Stimulated activated CD8-positive, alpha-beta memory T cell treated with anti-CD3 and anti-CD28 coated beads, Interleukin-15, amount 100 ng/mL, for 1 hour (primary cell): ENCODE measurements at regions not wholly inside any gene's neighbourhood (a gene's known extent, or its start where the extent isn't known, plus 50 kb on each side); places are given as distances from the start of the nearest gene placed in this dataset.

Source experiments
- DNase-seq: peaks from one replicate; pipeline ENCODE4 v3.0.0-alpha.2; 2020; ENCODE audit warnings: low read depth

DNA sequence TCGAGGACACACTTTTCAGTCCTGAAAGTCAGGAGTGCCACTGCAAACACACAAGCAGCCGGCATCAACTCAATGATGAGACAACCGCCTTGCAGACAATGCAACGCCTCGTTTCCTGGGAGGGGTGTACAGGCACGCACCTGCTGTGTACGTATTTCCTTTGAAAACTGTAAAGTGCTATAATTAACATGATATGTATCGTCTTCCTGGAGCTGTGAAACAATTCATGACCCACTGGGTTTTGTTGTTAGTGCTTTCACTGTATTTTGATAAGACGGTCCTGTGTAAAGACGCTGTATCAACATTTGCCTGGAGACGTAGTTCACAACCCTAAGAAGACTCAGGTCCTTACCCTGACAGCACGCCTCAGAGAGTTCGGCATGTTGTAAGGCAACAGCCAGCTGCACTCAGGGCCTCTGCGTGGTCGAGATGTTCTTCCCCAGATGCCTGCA is 105.7 kb upstream of the ANO1 start:
- DNase-seq: no peak

DNA sequence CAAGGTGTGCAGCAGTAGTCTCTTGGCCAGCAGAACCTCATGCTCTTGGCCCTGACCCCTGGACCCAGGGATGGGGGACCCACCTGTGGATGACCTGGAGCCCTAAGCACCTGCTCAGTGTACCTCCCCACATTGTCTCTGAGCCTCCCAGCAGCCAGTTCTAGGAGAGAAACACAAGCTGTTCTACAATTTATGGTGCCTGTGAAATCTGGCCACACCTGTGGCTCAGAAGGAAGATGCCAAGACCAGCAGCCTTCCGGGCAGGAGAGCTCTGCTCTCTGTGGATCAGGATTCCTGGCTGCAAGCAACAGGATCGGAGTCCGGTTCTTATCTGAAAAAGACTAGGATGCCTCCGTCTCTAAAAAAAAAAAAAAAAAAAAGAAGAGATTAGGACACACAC is 103.6 kb upstream of the ANO1 start:
- no peak for DNase-seq

DNA sequence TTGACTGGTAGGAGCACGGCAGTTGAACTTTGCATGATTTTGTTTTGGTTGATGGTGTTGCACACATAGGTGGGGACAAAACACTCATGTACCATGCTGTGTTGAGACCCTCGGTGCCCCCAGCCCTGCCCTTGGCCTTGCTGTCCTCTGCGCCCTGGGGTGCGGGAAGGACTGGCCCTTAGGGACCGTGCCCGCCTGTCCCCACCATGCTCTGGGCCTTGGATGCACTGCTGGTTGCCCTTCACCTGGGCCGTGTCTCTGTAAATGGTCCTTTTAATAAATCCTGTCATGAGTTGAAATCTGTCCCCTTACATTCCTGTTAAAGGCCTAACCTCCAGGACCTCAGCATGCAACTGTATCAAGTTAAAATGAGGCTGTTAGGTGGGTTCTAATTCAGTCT is 102.3 kb upstream of the ANO1 start:
- DNase-seq: no peak

DNA sequence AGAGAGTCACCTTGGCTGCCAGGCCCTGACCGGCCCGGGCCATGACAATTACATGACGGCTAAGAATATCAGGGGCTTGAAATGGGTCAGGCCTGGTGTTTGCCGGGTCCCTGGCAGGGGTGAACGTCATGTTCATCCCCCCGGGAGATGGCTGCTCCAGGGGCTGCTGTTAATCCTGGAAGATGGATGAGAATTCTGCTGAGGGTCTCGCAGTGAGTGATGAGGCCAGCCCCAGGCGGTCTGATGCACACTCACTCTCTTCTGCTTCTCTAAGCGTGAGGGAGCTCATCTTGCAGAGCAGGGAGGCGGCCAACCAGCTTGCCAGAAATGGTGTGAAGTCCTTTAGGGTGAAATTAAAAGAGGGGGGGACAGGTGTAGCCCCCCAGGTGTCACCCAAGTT is 101.3 kb upstream of the ANO1 start:
- no peak for DNase-seq

DNA sequence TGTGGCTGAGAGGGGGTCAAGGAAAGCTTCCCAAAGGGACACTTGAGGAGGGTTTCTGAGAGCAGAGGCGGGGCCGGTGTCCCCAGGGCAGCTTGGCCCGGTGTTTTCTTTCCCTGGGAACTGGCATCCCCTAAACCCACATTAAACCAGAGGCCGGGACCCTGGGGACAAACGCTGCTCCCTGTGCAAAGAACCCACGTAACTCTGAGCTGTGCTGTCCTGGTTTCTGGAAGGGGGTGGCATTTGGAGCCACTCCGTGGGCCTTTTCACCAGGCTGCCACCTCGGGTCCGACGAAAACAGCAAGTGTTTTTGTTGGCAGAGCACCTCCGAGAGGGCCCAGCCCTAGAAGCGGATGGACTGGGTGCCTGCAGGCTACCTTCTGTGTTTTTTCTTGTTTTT is 100.2 kb upstream of the ANO1 start:
- DNase-seq: no peak

DNA sequence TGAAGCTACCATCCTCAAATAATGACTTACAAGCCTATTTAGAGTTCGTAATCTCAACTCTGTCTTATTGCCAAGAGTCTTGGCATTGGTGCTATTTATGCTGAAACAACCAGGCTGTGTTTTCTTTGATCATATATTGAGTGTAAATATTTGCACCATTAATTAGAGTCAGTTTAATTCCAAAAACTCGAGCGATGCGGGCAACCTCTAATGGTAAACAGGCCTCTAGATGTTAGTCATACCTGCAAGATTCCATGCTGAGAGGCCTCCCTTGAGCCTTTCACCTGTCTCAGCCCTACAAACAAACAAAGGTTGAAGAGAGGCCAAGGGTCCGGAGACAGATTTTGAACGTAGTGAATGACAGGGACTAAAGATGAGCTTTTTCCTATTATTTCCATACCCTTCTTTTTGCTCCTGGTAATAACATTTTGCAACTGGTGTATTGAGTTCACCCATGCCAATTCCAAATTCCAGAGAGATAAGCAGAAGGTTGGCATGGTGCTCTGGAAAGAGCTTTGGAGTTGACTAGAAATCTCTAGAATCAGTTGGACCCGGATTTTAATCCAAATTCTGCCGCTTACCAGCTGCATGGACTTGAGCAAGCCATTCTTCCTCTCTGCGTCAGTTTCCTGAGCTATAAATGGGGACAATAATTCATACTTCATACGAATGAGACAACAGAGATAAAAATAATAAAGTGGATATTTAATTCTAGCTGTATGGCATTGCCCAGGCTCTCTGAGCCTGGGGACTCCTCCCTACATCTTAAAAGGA is 99.1 kb upstream of the ANO1 start:
- no peak for DNase-seq

DNA sequence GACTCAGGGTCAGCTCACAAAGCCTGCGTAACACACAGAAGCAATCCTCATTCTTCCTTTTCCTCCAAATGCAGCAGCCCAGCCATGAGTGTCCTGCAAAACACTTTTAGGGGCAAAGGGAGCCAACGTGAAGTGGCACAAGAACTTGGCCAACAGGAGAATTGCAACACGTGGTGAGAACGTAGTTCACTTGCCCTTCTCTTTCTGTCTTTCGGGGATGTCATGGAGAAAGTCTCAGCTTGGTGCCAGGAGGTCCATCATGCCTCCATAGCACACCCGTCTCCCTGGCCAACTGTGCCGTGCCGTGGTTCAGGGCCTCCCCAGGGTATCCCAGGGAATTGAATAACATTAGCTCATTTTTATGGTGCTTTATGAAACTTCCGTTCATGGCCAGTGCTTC is 98.5 kb upstream of the ANO1 start:
- no peak for DNase-seq

DNA sequence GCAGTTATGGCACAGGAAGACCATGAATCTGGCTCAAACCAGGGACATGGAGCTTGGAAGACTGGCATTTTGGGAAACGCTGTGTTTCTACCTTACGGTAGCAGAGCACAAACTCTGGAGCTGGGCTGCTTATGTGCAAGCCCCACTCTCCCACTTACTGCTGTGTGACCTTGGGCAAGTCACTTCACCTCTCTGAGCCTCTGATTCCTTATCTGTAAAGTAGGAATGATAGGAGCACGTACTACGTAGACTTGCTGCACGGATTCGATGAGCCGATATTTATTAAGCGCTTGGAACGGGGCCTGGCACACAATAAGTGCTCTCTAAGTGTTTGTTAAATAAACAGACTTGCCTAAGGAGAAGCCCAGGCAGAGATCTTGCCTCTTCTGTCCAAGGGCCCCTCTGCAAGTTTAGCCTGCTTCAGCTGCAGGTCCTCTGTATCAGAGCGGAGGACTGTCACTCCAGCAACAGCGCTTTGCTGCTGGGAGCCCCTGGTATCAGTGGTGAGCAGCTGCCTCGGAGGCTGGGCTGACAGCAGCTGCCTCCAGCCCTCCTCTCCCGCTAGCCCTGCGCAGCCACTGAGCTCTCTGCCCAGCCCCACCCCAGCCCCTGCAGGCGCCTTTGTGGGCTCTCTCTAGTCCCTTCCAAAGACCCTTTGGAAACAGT is 96.9 kb upstream of the ANO1 start:
- no peak for DNase-seq

DNA sequence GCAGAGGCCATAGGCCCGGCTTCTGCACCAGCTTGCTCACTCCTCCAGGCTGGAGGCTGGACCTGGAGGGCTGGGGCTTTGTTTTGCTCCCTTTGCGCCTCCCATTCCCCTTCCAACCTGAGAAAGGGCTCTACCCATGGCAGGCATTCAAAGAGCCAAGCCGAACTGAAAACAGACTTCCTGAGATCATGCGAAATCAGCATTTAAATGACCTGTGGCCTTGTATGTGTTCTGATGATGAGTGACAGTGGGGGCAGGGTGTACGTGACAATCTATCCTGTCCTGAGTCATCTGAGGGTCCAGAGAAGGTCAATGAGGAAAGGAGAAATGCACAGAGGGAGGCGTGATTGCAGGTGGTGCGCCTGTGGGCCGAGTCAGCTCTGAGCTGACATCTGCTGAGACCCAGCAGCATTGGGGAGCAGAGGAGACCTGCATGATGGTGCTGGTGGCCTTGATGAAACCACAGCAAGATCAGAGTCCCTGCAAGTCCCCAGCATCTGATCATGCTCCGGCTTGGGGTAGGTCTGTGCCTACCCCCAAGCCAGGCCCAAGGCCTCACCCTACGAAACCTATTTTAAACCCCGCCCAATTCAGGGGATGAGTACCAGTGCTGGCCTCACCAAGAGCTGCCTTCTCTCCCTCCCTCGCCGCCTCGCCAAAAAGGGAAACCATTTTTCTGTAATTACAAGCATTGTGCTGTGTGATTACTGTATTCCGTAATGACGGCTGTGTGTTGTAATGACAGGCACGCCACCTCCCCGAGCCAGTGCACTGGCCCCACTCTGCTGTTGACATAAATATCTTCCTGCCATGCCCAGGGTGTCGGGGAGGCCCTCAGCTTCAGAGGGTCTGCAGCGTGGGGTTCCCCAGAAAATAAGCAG is 95.2 kb upstream of the ANO1 start:
- DNase-seq: no peak

DNA sequence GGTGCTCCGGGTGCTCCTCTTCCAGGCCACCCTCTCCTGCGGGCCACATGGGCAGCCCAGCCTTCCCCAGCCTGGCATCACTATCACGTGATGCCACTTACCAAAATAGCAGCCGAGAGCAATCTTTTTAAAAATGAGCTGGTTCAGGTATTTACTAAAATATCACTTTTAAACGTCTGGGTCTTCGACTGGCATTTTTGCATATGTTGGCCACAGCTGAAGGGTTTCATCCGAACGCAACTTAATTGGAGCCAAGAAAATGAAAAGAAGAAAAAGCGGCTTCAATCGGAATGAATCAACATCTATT is 94.6 kb upstream of the ANO1 start:
- no peak for DNase-seq

DNA sequence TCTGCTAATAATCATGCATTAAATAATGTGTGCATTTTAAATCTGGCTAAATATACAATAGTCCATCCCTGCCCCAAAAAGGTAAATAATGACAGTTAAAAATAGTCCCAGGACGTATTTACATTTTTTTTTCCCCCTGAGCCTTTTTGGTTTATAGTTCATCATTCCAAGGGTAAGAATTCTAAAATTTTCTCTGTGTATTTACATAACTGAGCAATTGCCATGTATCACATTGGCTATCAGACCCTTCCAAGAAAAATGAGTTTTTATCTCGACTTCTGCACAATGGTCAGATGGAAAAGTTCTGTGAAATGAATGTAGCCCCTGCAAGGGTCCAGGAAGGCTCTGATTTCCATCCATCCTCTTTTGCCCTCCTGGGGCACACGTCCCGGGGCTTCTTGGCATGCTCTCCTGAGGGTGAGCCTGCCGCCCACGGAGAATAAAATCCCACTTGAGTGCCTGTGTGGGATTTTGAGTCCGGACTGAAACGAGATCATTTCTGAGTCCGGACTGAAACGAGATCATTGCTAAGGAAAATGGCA is 94.1 kb upstream of the ANO1 start:
- DNase-seq: no peak

DNA sequence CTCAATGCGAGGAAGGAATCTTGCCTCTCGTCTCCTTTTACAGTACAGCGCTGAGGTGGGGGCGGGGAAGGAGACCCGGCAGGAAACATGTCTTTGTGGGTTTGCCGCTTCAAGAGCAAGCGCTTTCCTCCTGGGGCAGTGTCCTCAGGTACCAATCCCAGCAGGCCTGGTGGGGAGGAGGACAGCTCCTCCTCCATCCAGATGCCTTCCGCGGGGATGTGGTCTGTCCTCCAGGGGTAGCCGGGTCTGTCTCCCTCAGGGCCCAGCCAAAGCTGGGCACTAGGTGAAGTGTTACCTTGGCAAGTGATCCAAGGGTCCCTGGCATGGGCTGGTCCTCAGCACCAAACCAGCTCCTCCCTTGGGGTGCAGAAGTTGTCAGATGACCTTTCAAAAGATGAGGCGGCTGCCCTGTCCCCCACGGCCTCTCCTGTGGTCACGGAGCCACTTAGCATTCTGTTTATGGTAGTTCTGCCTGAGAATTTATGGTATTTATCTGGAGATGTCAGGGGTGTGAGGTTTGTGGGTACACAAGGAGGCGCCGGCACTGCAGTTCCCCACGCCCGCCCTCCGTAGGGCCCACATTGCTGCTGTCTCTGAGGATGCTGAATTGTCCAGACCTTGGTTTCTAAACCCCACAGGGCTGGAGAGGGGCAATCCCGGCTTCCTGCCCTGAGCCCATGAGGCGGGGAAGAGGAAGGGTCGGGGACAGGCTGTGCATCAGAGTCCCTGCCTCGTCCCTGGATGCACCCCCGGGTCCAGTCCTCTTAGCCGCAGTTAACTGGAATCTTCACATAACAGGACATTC is 93.5 kb upstream of the ANO1 start:
- no peak for DNase-seq

DNA sequence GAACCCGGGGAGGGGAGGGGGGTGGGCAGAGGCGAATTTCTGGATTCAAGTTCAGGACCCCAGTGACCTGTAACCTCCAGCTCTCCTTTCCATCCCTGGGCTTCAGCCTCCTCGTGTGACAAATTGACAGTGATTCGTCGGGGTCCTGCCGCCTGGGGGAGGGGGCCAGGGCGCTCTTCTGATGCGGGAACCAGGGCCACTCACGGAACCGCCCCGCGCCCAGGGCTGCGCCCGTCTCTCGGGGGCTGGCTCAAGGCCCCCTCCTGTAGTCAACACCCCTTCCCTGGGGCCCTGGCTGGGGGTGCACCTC is 92.8 kb upstream of the ANO1 start:
- DNase-seq: no peak

DNA sequence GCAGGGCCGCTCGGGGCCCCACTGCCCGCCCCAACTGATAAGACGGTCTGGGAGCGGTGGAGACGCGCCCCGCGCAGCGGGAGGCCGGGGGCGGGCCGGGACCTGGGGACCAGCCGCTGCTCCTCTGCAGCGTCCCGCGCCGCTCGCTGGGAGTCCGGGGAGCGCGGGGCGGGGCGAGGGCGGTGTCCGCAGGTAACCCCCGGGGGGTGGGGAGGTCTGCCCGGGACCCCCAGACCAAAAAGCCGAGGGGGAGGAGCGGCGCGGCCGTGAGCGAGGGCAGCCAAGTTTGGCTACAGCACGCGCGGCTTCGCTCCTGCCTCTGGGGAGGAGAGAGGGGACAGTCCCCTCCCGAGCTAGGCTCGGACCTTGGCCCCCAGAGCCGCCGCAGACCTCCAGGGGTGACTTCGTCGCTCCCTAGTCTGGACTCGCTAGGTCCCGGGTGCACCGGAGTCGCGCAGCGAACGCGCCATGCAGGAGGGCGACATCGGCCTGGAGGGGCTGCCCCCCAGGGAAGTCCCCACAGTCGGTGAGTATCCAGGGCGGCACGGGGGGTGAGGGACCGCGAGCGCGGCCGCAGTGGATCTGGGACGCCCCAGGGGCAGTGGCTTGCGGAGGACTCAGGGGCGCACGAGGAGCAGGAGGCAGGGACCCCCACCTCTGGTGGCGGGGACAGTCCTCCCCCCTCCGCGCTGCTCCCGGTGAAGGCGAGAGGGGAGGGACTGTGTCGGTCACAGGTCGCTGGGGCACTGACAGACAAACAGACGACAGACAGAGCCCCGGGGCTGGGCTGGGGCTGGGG is 92.3 kb upstream of the ANO1 start:
- no peak for DNase-seq

DNA sequence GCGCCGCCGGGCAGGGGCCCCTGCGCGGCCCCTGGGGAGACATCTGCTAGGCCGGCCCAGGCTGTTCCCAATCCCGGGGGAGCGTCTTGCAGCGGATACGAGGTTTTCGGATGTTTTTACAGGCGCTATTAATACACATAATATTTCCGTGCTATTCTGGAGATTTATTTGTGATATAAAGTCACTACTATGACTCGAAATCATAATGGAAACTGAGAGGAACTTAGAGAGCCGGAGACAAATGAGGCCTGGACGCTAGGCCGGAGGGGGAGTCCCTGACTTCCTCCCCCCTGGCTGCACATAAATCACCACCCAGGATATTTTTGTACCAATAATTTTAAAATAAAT is 91.7 kb upstream of the ANO1 start:
- no peak for DNase-seq

DNA sequence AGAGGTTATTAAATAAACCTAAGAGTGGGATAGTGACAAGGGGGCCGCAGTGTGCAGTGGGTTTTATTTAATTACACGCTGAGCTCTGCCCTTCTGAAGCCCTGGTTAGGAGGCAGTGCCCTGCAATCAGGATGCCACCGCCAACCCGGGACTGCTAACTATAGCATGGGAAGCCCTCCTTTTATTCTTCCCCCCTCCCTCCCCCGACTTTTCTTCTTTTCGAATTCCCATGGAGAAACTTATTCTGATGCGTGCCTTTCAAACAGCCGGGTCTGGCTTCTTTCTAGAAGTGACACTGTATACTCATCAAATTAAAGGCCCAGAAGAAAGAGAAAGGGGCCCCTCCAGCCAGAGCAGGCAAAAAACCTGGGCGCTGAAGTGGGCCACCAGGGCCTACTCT is 91.3 kb upstream of the ANO1 start:
- DNase-seq: no peak

DNA sequence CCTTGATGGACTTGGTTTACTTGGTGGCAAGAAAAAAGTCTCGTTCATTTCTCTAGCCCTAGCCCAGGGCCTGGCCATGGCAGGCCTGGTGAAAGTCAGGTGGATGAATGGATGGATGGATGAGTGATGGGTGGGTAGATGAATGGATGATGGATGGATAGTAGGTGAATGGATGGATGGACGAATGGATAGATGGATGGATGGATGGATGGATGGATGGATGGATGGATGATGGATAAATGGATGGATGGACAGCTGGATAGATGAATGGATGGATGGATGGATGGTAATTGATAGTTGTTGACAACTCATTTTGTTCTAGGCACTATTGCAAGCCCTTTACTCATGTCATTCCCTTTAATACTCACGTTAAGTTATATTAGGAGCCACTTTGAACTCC is 86.1 kb upstream of the ANO1 start:
- no peak for DNase-seq

DNA sequence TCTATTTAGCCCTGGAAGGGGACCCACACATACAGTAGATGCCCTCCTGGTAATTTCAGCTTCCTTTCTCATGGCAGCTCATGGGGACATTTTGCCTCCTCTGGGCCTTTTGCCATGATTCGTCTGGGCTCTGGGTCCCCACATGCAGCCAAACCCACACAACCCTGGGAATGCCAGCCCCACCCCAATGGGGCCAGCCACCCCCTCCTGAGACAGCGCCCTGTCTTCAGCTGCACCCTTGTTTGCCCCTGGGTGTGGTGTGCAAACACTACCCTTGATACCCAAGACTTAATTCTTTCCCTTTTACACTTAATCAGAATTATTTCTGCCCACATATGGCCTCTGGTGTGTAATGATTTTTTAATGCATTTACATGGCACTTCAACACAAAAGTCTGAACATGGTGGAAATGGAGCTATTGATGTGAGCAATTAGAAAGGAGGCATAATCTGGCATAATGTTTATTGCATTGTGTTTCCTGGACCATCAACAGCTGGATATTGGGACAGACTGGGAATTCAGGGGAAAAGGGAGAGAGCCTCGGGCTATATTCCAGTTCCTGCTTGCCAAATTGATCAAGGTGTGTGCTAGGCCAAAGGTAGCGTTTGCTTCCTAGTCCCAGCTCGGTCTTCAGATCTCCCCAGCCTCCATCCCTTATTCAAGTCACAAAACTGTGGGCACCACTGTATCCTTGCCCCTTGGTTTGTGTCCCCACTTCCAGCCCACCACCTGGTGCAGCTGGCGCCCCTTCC is 85.0 kb upstream of the ANO1 start:
- no peak for DNase-seq

DNA sequence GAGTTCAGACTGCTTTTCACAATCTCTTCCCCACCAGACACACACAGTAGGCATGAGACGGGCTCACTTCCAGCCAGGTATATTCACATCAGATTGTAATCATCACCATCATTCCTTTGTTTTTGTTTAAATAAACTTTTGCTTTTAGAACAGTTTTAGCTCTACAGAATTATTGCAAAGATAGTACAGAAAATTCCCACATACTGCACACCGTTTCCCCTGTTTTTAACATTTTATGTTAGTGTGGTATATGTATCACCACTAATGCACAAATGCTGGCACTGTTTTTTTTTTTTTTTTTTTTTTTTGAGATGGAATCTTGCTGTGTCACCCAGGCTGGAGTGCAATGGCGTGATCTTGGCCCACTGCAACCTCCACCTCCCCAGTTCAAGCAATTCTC is 83.3 kb upstream of the ANO1 start:
- DNase-seq: no peak

DNA sequence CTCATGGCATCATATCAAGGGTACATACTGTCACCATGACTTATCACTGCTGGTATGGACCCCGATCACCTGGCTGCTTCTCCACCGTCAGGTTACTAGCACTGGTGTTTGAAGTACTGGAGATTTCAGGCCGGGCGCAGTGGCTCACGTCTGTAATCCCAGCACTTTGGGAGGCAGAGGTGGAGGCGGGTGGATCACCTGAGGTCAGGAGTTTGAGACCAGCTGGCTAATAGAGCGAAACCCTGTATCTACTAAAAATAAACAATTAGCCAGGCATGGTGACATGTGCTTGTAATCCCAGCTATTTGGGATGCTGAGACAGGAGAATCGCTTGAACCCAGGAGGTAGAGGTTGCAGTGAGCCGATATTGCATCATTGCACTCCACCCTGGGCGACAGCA is 82.4 kb upstream of the ANO1 start:
- DNase-seq: no peak

DNA sequence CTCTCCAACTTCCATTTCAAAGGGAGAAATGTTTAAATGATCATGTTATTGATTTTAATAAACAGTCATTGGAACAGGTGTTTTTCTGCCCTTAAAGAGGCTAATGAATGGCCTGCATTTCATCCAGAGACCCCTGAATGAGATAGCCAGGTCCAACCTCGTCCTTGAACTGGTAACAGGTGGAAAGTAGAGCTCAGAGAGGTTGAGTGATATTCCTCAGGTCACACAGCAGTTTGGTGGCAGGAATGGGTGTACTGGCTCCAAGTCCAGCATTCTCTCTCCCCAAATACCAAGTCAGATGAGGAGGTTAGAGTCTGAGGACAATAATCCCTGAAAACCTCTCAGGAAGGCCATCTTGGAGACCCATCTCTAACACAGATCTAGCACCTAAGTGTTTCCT is 81.7 kb upstream of the ANO1 start:
- no peak for DNase-seq
